Loucy (cell line): ENCODE measurements at regions not wholly inside any gene's neighbourhood (a gene's known extent, or its start where the extent isn't known, plus 50 kb on each side); places are given as distances from the start of the nearest gene placed in this dataset.
A peak's percentile ranks its signal among the peaks of the same experiment; 100 is the strongest.

Experiments
- H2AFZ ChIP-seq: fragments of 200-600 bp; sonication (generic); 2 replicates; pipeline ENCODE4 v1.6.0; 2016; ENCODE audit warnings: antibody characterized with exemption, mild to moderate bottlenecking, low read length, moderate library complexity
- H3F3A ChIP-seq: fragments of 200-600 bp; 2 replicates; pipeline ENCODE4 v1.6.0; 2016; ENCODE audit warnings: antibody characterized with exemption, low read depth, mild to moderate bottlenecking
- H3K27me3 ChIP-seq: fragments of 200-600 bp; sonication (generic); 2 replicates; pipeline ENCODE4 v1.6.1; 2014; ENCODE audit warnings: low read length, mild to moderate bottlenecking; ENCODE audit not compliant: insufficient read depth, poor library complexity, severe bottlenecking
- H3K36me3 ChIP-seq: fragments of 200-600 bp; sonication (generic); 2 replicates; pipeline ENCODE4 v1.6.1; 2016; ENCODE audit warnings: low read length; ENCODE audit not compliant: insufficient read depth
- H3K4me1 ChIP-seq: fragments of 200-600 bp; sonication (generic); 2 replicates; pipeline ENCODE4 v1.5.1; 2014; ENCODE audit warnings: low read length, mild to moderate bottlenecking; ENCODE audit not compliant: insufficient read depth, poor library complexity, severe bottlenecking
- H3K4me2 ChIP-seq: fragments of 200-600 bp; sonication (generic); 2 replicates; pipeline ENCODE4 v1.6.0; 2014; ENCODE audit warnings: antibody characterized with exemption, low read length, low read depth, mild to moderate bottlenecking; ENCODE audit not compliant: poor library complexity, severe bottlenecking
- H3K4me3 ChIP-seq: fragments of 200-600 bp; sonication (generic); 2 replicates; pipeline ENCODE4 v1.5.1; 2014; ENCODE audit warnings: low read length, mild to moderate bottlenecking, mixed read lengths; ENCODE audit not compliant: poor library complexity, severe bottlenecking
- H3K79me2 ChIP-seq: fragments of 200-600 bp; sonication (generic); 2 replicates; pipeline ENCODE4 v1.6.1; 2014; ENCODE audit warnings: low read length; ENCODE audit not compliant: insufficient read depth
- H3K9ac ChIP-seq: fragments of 200-600 bp; sonication (generic); 2 replicates; pipeline ENCODE4 v1.6.0; 2014; ENCODE audit warnings: mild to moderate bottlenecking, low read depth, low read length, moderate library complexity; ENCODE audit not compliant: poor library complexity, severe bottlenecking
- H3K9me2 ChIP-seq: fragments of 200-600 bp; sonication (generic); replicated peaks from 2 replicates; pipeline ENCODE4 v1.6.1; 2016; ENCODE audit warnings: low read depth, low read length, mixed read lengths
- H3K9me3 ChIP-seq: fragments of 200-600 bp; sonication (generic); 2 replicates; pipeline ENCODE4 v1.6.1; 2014; ENCODE audit warnings: mild to moderate bottlenecking, antibody characterized with exemption, low read length, low read depth; ENCODE audit not compliant: insufficient read depth
- H4K20me1 ChIP-seq: fragments of 200-600 bp; sonication (generic); 2 replicates; pipeline ENCODE4 v1.6.0; 2014; ENCODE audit warnings: antibody characterized with exemption, low read length, mild to moderate bottlenecking; ENCODE audit not compliant: insufficient read depth, poor library complexity, severe bottlenecking
- CTCF ChIP-seq: fragments of 200-600 bp; sonication (generic); conservative IDR thresholded peaks from 2 replicates; pipeline ENCODE4 v1.5.1; 2014; ENCODE audit warnings: mild to moderate bottlenecking, antibody characterized with exemption, low read length
- EZH2phosphoT487 ChIP-seq: fragments of 200-600 bp; IDR thresholded peaks from 2 replicates; pipeline ENCODE4 v1.6.1; 2018; ENCODE audit warnings: antibody characterized with exemption, mild to moderate bottlenecking, moderate library complexity, borderline replicate concordance

GRCh38 chr3:66851894-66852613 lies 146.1 kb upstream of the KBTBD8 start:
- H3K4me3 ChIP-seq: no peak overlapping the region
- no peak overlapping the region for H2AFZ ChIP-seq
- H3K9me3 ChIP-seq: no peaks in the 10 kb centered on the region
- H3K4me1 ChIP-seq: peaks cover 10% of the 10 kb centered on the region
- no peaks in the 10 kb centered on the region for H3F3A ChIP-seq
- TF ChIP-seq CTCF (no peak), EZH2phosphoT487 (no peak)
- no peaks in the 10 kb centered on the region for H4K20me1 ChIP-seq
- no peak overlapping the region for H3K9ac ChIP-seq
- no peaks in the 10 kb centered on the region for H3K27me3 ChIP-seq
- H3K9me2 ChIP-seq: no peaks in the 10 kb centered on the region
- no peaks in the 10 kb centered on the region for H3K79me2 ChIP-seq
- H3K4me2 ChIP-seq: no peak overlapping the region
- H3K36me3 ChIP-seq: no peaks in the 10 kb centered on the region

DNA sequence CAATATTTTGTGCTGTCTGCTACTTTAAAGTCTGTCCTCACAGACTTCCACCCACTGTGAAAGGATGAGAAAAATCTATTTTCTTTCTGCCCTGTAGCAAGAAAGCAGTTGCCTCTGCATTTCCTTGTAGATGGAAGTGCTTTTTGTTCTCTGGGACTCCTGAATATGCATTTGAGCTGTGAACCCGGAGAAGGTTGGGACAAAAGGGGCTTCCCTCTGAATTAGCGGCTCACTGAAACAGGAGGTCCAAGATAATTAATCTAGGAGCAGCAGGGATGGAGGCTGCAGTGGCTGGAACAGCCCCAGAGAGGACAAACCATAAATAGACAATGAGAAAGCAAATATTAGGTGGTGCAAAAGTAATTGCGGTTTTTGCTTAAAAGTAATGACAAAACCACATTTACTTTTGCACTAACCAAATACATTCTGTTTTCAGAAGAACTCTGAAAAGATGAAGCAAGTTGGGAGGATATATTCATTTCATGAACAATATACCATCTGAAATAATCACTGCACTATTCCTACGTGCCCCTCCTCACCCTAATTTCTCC lies 143.4 kb upstream of the KBTBD8 start:
- H3F3A ChIP-seq: no peaks in the 10 kb centered on the region
- H3K4me3 ChIP-seq: no peak overlapping the region
- no peaks in the 10 kb centered on the region for H3K79me2 ChIP-seq
- no peak overlapping the region for H2AFZ ChIP-seq
- no peaks in the 10 kb centered on the region for H3K36me3 ChIP-seq
- no peak overlapping the region for H3K9ac ChIP-seq
- no peaks in the 10 kb centered on the region for H3K9me3 ChIP-seq
- H3K27me3 ChIP-seq: no peaks in the 10 kb centered on the region
- TF ChIP-seq EZH2phosphoT487 (no peak), CTCF (no peak)
- no peaks in the 10 kb centered on the region for H4K20me1 ChIP-seq
- H3K9me2 ChIP-seq: no peaks in the 10 kb centered on the region
- H3K4me1 ChIP-seq: peaks cover 12% of the 10 kb centered on the region
- H3K4me2 ChIP-seq: no peak overlapping the region

DNA sequence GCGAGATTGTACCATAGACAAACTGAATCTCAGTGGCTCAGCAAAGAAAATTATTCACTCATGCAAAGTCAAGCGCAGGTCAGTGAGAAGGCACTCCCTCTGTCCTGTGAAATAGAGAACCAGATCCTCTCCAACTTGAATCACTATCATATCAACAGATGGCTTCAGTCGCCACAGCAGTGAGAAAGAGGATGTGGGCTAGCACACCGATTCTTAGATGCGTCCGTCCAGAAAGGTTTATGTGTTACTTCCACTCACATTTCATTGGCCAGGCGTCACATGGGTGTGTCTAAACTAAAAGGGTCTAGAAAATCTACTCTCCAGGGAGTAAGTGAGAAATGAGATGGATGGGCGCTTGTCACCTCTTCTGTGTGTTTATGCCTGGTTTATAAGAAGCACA lies 141.6 kb upstream of the KBTBD8 start:
- Histone ChIP-seq H3K9ac (no peak overlapping the region), H3K27me3 (no peaks in the 10 kb centered on the region), H3F3A (no peaks in the 10 kb centered on the region), H3K4me1 (peaks cover 12% of the 10 kb centered on the region), H4K20me1 (no peaks in the 10 kb centered on the region), H3K9me2 (no peaks in the 10 kb centered on the region), H3K4me2 (peak overlapping the region; percentile 17), H2AFZ (no peak overlapping the region), H3K36me3 (no peaks in the 10 kb centered on the region), H3K9me3 (no peaks in the 10 kb centered on the region), H3K4me3 (no peak overlapping the region), H3K79me2 (no peaks in the 10 kb centered on the region)
- TF ChIP-seq EZH2phosphoT487: no peak
- TF ChIP-seq CTCF: no peak
